ENCODE measurements at regions not wholly inside any gene's neighbourhood (a gene's known extent, or its start where the extent isn't known, plus 50 kb on each side); places are given as distances from the start of the nearest gene placed in this dataset.

GRCh38 chr21:32099812-32100416 lies 178.9 kb downstream of the MIS18A start:
- H3K14ac ChIP-seq (ENCODE audit: insufficient read depth, low read length), result no peak overlapping the region
- H3K79me1 ChIP-seq (ENCODE audit: insufficient read depth, low read depth, low read length, poor library complexity, severe bottlenecking), result no peaks in the 10 kb centered on the region
- H2BK20ac ChIP-seq (ENCODE audit: low read depth, low read length, poor library complexity, severe bottlenecking), result no peak overlapping the region
- H3K4ac ChIP-seq (ENCODE audit: low read depth, low read length), result no peak overlapping the region
- no peak overlapping the region for H3K18ac ChIP-seq (ENCODE audit: insufficient read length, low read depth, low read length)
- peaks cover 0 to 10% (median 0%) of the 10 kb centered on the region in 3 experiments; a peak in 3 of 7 replicates for H3K36me3 Mint-ChIP-seq (ENCODE audit: insufficient read depth in 1 of 3, low read depth in 3 of 3)
- H3K23me2 ChIP-seq (ENCODE audit: insufficient read length, low read depth, low read length, poor library complexity, severe bottlenecking), result no peaks in the 10 kb centered on the region
- H3K27ac ChIP-seq (ENCODE audit: insufficient read length, low read depth, low read length), result no peak overlapping the region
- peak overlapping the region in 1 of 3 experiments; percentile 56; a peak in 1 of 7 replicates for H3K27ac Mint-ChIP-seq
- H3K27me3 ChIP-seq (ENCODE audit: insufficient read depth, low read length), result no peaks in the 10 kb centered on the region
- H4K91ac ChIP-seq (ENCODE audit: insufficient read length, low read depth, low read length), result no peak overlapping the region
- H3K9me3 Mint-ChIP-seq, result peaks cover 8 to 11% of the 10 kb centered on the region in 2 experiments
- H4K8ac ChIP-seq (replicated peaks; ENCODE audit: insufficient read length, low read depth, low read length), result no peak overlapping the region
- no peaks in the 10 kb centered on the region for H3K4me1 ChIP-seq (ENCODE audit: insufficient read depth, low read length)
- H2BK12ac ChIP-seq (ENCODE audit: insufficient read length, low read depth, low read length), result no peak overlapping the region
- H2BK120ac ChIP-seq (ENCODE audit: low read depth, low read length, poor library complexity, severe bottlenecking), result no peak overlapping the region
- no peak overlapping the region for H3K4me2 ChIP-seq (ENCODE audit: insufficient read depth, insufficient read length, low read length)
- no peak overlapping the region for H3K23ac ChIP-seq (ENCODE audit: insufficient read length, low read depth, low read length)
- no peak overlapping the region for H3K56ac ChIP-seq (ENCODE audit: insufficient read length, low read depth, low read length)
- no peak overlapping the region; a peak in 1 of 5 replicates for H3K4me3 Mint-ChIP-seq
- H2BK15ac ChIP-seq (ENCODE audit: low read depth, low read length), result no peak overlapping the region
- no peak overlapping the region for H2AK5ac ChIP-seq (ENCODE audit: insufficient read length, low read length)
- H4K5ac ChIP-seq (ENCODE audit: insufficient read length, low read depth, low read length), result no peak overlapping the region
- peaks cover 15 to 30% of the 10 kb centered on the region in 2 experiments for H3K4me1 Mint-ChIP-seq
- H3K9me3 ChIP-seq (ENCODE audit: control insufficient read depth, low read depth, low read length), result peaks cover 7% of the 10 kb centered on the region
- peak; percentile 60 for TF ChIP-seq CTCF (conservative IDR thresholded peaks at IDR 0.05)
- peak; percentile 39 for DNase-seq
- no peaks in the 10 kb centered on the region for H3K79me2 ChIP-seq (ENCODE audit: insufficient read depth, low read length)
- H2AFZ ChIP-seq (ENCODE audit: low read length), result no peak overlapping the region
- H4K20me1 ChIP-seq (ENCODE audit: control insufficient read depth, insufficient read depth, insufficient read length), result no peaks in the 10 kb centered on the region
- no peak overlapping the region for H3T11ph ChIP-seq (ENCODE audit: low read length)
- peaks cover 16% of the 10 kb centered on the region for H3K27me3 Mint-ChIP-seq (ENCODE audit: low read depth)
- no peak overlapping the region for H3K9ac ChIP-seq (ENCODE audit: extremely low read depth, insufficient read length, low read length)
- H2BK5ac ChIP-seq (ENCODE audit: insufficient read length, low read length), result no peak overlapping the region
- no CpG with 5 or more reads among the region's 5 CpGs for WGBS (ENCODE audit: extremely low coverage, insufficient read length, low lambda C conversion rate)
